ENCODE measurements at regions not wholly inside any gene's neighbourhood (a gene's known extent, or its start where the extent isn't known, plus 50 kb on each side); places are given as distances from the start of the nearest gene placed in this dataset.

GRCh38 chr5:85646641-85647040 lies 971.1 kb upstream of the COX7C start (continued):
- TF ChIP-seq RXRA (IDR thresholded peaks at IDR 0.05; ENCODE audit: insufficient read depth, low read depth, low read length), result no peak

All from H1 (cell line).